CD4-positive, alpha-beta T cell treated with Interleukin-17A for 4 hours (primary cell): ENCODE measurements at regions not wholly inside any gene's neighbourhood (a gene's known extent, or its start where the extent isn't known, plus 50 kb on each side); places are given as distances from the start of the nearest gene placed in this dataset.
"Not testable (repeated sequence)": the region's sequence is repeated elsewhere in the genome, so short reads cannot be mapped to it uniquely, and the experiment has no call there.

Source experiments
- DNase-seq: peaks from one replicate; pipeline ENCODE4 v3.0.0-alpha.2; 2020; ENCODE audit warnings: mixed read lengths

GRCh38 chr4:17234678-17235077 is 277.2 kb downstream of the QDPR start:
- no peak for DNase-seq

GRCh38 chr4:17232566-17233253 is 279.2 kb downstream of the QDPR start:
- no peak for DNase-seq

DNA sequence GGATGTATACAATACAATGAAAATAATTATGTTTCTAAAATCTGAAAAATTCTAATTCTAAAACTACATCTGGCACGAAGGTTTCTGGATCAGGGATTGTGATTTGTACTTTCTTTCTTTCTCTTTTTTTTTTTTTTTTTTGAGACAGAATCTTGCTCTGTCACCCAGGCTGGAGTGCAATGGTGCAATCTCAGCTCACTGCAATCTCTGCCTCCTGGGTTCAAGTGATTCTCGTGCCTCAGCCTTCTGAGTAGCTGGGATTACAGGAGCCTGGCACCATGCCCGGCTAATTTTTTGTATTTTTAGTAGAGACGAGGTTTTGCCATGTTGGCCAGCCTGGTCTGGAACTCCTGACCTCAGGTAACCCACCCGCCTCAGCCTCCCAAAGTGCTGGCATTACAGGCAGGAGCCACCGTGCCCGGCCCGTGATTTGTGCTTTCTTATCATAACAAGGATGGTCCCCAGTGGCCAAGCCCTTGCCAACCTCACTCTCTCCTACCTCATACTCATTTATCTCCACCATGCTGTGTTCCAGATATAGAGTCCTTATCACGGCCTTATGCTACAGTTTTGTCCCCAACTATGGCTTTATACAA is 279.9 kb downstream of the QDPR start:
- not testable (repeated sequence) for DNase-seq

GRCh38 chr4:17230727-17231126 is 281.2 kb downstream of the QDPR start:
- DNase-seq: no peak

DNA sequence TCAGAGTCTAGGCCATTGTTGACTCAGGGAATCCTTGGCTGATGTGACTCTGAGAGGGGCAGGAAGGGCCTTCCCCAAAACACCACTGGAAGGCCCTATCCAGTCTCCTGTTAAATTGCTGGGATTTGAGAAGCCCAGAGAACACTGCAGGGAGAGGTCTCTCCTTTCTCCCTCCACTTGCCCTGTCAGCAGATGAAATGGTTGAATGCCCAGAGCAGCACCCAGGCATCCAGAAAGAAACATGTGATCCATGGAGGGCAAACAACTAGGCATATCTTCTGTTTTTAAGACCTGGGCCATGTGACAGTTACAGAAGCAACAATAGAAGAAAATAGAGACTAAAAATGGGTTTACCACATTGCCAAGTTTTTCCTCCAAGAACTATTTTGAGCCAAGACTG is 291.1 kb downstream of the QDPR start:
- no peak for DNase-seq

- no peak for DNase-seq
Observed at GRCh38 chr4:17218786-17219185, 293.1 kb downstream of the QDPR start.

GRCh38 chr4:17206829-17207801 is 304.8 kb downstream of the QDPR start:
- no peak for DNase-seq

DNA sequence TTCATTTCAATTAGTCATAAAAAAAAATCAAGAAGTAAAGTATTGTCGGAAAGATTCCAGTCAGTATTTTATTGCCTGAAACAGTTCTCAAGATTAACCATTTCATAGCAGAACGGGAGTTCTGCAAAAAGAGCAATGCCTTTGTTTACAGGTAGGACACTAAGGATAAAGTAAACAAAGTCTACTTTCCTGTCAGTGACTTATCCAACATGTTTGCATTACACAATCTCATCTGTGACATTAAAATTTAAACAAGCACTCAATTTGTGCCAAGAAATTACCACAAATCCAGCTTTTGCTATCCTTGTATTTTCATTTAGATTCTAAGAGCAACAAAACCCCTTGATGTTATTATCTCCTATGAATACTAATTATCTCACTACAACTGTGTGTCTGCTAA is 306.5 kb upstream of the LDB2 start:
- no peak for DNase-seq

DNA sequence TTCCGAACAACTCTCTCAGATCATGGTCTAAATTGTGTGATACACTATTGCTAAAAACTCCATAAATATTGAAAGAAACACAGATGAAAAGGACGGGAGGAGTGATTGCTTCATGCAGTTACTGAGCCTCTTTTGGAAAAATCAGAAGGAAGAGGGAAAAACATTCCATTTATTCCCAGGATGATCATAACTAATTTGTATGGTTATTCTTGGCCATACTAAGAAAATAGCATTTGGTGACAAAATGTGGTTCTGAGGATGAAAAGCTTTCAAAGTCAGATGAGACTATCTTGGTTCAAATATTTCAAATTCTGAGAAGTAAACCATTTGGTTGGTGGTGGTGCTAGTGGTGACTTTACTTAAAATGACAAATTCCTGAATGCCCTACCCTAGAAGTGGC is 305.4 kb upstream of the LDB2 start:
- DNase-seq: no peak

GRCh38 chr4:17197070-17197469 is 298.6 kb upstream of the LDB2 start:
- no peak for DNase-seq

DNA sequence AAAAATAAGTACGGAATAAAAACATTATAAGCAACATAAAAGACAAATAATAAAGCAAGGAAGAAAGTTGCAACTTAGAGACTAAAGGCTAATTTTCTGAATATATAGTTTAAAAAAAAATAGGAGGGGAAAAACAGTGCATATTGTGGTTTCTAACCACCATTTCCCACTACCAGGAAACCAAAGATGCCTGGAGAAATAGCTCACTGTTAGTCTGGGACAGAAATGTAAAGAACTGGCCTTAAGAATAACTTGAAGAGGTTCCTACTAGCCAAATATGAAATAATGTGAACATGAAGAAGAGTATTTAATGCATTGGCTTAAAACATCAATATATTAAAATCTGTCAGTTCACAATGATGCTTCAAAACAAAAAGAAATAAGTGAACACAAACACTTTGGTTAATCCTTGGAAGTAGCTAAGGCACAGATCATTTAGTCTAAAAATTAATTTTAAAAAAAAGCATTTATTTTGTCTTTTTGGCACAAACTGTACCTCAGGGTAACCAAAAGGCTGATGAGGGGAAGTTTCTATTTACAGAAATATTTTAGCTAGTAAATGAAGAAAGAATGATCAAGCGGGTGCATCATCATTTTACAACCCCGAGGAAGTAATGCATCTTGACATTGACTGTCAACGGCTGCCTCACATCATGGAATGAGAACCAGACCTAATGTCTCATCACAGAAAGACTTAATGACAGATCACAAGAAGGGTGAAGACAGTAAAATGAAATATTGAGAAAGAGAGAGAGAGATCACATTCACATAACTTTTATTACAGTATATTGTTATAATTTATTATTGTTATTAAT is 297.2 kb upstream of the LDB2 start:
- DNase-seq: no peak

DNA sequence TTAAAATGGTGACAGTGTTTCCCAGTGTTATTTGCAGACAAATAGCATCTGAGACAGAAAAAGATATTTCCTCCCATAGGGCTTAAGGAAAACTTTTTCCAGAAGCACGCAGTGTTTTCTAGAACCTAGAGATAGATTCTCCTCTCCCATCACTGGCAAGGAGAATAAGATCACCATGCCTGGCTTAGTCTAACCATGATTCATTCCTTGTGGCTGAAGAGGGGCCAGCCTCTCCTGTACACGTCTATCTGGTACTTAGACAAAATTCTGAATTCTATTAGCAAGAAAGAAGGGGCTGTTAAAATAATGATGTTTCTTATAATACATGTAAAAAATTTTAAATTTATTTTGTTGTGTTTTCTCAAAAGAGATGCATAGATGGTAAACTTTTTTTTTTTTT is 296.1 kb upstream of the LDB2 start:
- DNase-seq: no peak

DNA sequence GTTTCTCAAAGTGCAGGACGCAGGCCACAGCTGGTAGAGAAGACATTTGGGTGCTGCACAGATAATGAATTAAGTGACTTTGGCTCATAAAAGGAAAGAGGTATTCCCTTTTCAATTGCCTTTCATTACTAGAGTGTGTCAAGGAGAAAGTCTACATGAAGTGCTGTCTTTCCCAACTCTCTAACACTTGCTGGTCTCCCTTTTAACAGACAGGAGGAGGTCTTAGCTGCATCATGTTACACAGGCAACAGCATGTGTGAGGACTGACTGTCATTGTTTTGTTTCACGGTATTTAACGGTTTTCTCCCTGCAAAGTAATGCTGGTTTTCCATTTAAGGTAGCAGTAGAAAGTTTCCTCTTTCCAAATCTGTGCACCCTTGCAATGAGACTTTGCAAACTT is 291.3 kb upstream of the LDB2 start:
- DNase-seq: no peak

GRCh38 chr4:17189401-17189720 is 290.9 kb upstream of the LDB2 start:
- DNase-seq: no peak

- no peak for DNase-seq
Observed at GRCh38 chr4:17188547-17189400, 290.3 kb upstream of the LDB2 start.

DNA sequence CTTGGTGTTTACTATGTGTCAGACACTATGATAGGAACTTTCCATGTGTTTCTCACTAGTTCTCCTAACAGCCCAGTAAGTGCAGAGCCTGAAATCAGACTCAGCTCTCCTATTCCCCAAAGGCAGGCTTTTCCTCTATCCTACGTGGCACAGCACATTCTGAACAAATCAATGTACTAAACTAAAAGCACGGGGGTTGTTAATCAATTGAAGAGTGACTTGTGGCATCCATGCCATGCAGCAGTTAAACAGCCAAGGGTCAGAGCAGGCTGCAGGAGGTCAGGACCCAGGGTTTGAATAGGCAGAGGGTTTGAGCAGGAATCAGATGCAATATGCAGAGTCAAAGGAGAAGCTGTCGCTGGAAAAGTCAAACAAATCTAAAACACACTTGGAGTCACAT is 289.7 kb upstream of the LDB2 start:
- DNase-seq: no peak

DNA sequence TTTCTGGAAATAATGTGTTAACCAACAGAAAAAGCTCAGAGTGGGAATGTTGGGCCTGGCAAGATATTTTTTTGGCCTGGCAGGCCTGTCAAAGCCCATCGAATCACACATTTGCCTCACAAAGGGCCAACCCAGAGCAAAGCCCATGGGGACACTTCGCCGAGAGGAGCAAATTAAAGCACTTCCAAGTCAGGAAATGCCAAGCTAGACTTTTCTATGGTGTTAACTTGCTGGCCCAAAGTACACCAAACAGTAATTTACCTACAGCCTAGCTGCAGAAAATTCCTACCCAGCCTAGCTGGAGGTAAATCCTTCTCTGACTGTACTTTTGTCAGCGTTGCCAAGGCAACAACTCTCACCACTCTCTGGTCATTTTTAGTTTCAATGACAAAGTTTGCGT is 288.6 kb upstream of the LDB2 start:
- DNase-seq: no peak

DNA sequence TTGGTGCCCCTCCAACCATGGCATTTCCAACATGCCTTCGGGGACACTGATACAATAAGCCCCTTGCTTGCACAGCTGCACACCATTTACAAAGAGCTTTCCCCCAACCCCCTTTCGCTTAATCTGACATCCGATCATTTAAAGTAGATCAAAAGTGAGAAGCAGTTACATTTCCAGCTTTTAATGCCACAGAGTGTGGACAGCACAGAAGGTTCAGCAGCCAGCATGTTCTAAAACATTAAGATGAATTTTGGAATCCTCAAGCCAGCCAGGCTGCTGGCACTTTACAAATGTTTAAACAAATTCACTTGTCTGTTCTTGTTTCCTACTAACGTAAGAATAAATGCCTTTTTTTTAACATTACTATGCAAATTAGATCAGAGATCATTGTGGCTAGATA is 284.4 kb upstream of the LDB2 start:
- no peak for DNase-seq

- DNase-seq: no peak
Observed at GRCh38 chr4:17174751-17175150, 276.3 kb upstream of the LDB2 start.

- no peak for DNase-seq
Observed at GRCh38 chr4:17173300-17173699, 274.9 kb upstream of the LDB2 start.

GRCh38 chr4:17170131-17170530 is 271.7 kb upstream of the LDB2 start:
- DNase-seq: no peak

GRCh38 chr4:17169699-17170098 is 271.3 kb upstream of the LDB2 start:
- no peak for DNase-seq
